H1 (cell line): ENCODE measurements at regions not wholly inside any gene's neighbourhood (a gene's known extent, or its start where the extent isn't known, plus 50 kb on each side); places are given as distances from the start of the nearest gene placed in this dataset.

Experiments
- CTCF ChIA-PET: fragments of 300-600 bp; sonication (Branson Sonifier 250); formaldehyde crosslinking; loops from one replicate; lab custom pipeline; 2021; ENCODE audit not compliant: partially characterized antibody; lab: Charles Lee
- POLR2A ChIA-PET: fragments of 300-600 bp; sonication (Branson Sonifier 250); formaldehyde crosslinking; loops from one replicate; lab custom pipeline; 2021; ENCODE audit warnings: inconsistent platforms; ENCODE audit not compliant: partially characterized antibody; lab: Charles Lee
- DNase-seq, 2 experiments: peaks; one replicate each; pipeline versions ENCODE4 v3.0.0 to v3.0.0-alpha.2; 2010 to 2022; ENCODE audit warnings: low spot score in 2 of 2, low read depth in 1 of 2, mixed read lengths in 1 of 2
- FAIRE-seq: peaks from 2 replicates; lab custom pipeline; 2011; peaks lifted over from hg19 to GRCh38; lab: Jason Lieb, UNC
- H2AFZ ChIP-seq: 2 replicates; pipeline ENCODE4 v1.8.1; 2012; ENCODE audit warnings: low read length, inconsistent platforms
- H2AK5ac ChIP-seq: 2 replicates; pipeline ENCODE4 v1.6.1; 2013; ENCODE audit warnings: low read depth, low read length
- H2BK120ac ChIP-seq: replicated peaks from 2 replicates; pipeline ENCODE3; 2013; ENCODE audit warnings: low read depth, low read length, inconsistent platforms
- H2BK12ac ChIP-seq: 2 replicates; pipeline ENCODE4 v1.6.1; 2013; ENCODE audit warnings: low read depth, low read length
- H2BK15ac ChIP-seq: 2 replicates; pipeline ENCODE4 v1.6.1; 2013; ENCODE audit warnings: low read length
- H2BK20ac ChIP-seq: 2 replicates; pipeline ENCODE4 v1.6.1; 2013; ENCODE audit warnings: low read length
- H2BK5ac ChIP-seq: 2 replicates; pipeline ENCODE4 v1.6.1; 2013; ENCODE audit warnings: low read depth, low read length
- H3K14ac ChIP-seq: 2 replicates; pipeline ENCODE4 v1.6.1; 2013; ENCODE audit warnings: inconsistent platforms; ENCODE audit not compliant: insufficient read length
- H3K18ac ChIP-seq: 2 replicates; pipeline ENCODE4 v1.6.1; 2013; ENCODE audit warnings: low read length; ENCODE audit errors: extremely low read depth
- H3K23ac ChIP-seq: 2 replicates; pipeline ENCODE4 v1.6.1; 2013; ENCODE audit warnings: inconsistent platforms; ENCODE audit not compliant: insufficient read length
- H3K23me2 ChIP-seq: 2 replicates; pipeline ENCODE4 v1.6.1; 2013; ENCODE audit warnings: low read depth, low read length
- H3K27ac ChIP-seq: 2 replicates; pipeline ENCODE4 v1.6.1; 2011; ENCODE audit warnings: low read depth, low read length, inconsistent platforms
- H3K27me3 ChIP-seq, 4 experiments: replicated peaks in 1 of 4; 1 replicate in 1 of 4; 2 replicates in 3 of 4; pipeline versions ENCODE4 v1.6.1 to v1.8.1; 2011 to 2013; ENCODE audit warnings: low read length in 3 of 4, mild to moderate bottlenecking in 3 of 4, inconsistent platforms in 2 of 4, mixed read lengths in 2 of 4, moderate library complexity in 1 of 4; ENCODE audit not compliant: control insufficient read depth in 3 of 4, insufficient read depth in 3 of 4; ENCODE audit errors: extremely low read depth in 1 of 4
- H3K36me3 ChIP-seq, 4 experiments: 2 replicates each; pipeline versions ENCODE4 v1.6.1 to v1.8.1; 2011 to 2013; ENCODE audit warnings: mild to moderate bottlenecking in 4 of 4, low read length in 3 of 4, moderate library complexity in 2 of 4, control low read depth in 1 of 4, inconsistent platforms in 1 of 4; ENCODE audit not compliant: insufficient read depth in 4 of 4, control insufficient read depth in 2 of 4
- H3K4ac ChIP-seq: replicated peaks from 2 replicates; pipeline ENCODE3; 2013; ENCODE audit warnings: low read length, low read depth, mixed read lengths, inconsistent platforms; ENCODE audit not compliant: insufficient read length
- H3K4me1 ChIP-seq, 4 experiments: replicated peaks in 1 of 4; 1 replicate in 1 of 4; 2 replicates in 3 of 4; pipeline versions ENCODE4 v1.6.1 to v1.8.1; 2011 to 2013; ENCODE audit warnings: low read length in 3 of 4, inconsistent platforms in 2 of 4, mixed read lengths in 1 of 4; ENCODE audit not compliant: insufficient read depth in 4 of 4, control insufficient read depth in 3 of 4
- H3K4me2 ChIP-seq, 2 experiments: 2 replicates each; pipeline versions ENCODE4 v1.6.1 to v1.8.1; 2011 to 2013; ENCODE audit warnings: low read depth in 2 of 2, low read length in 2 of 2, control low read depth in 1 of 2, inconsistent platforms in 1 of 2, mild to moderate bottlenecking in 1 of 2; ENCODE audit not compliant: insufficient read depth in 1 of 2
- H3K4me3 ChIP-seq, 4 experiments: fragments of 200-600, 300-600 bp in 1 of 4; sonication (generic), shearing (Covaris generic), sonication (Bioruptor Twin) in 1 of 4; 2 replicates each; pipeline versions ENCODE4 v1.5.1 to v1.8.1; 2011 to 2016; ENCODE audit warnings: low read length in 4 of 4, low read depth in 3 of 4, control low read depth in 2 of 4, inconsistent platforms in 2 of 4, mild to moderate bottlenecking in 2 of 4, mixed read lengths in 1 of 4, moderate library complexity in 1 of 4; ENCODE audit not compliant: insufficient read depth in 2 of 4; ENCODE audit errors: extremely low read depth in 1 of 4
- H3K56ac ChIP-seq: replicated peaks from 2 replicates; pipeline ENCODE3; 2013; ENCODE audit warnings: low read depth, mild to moderate bottlenecking, mixed read lengths, low read length, inconsistent platforms; ENCODE audit not compliant: insufficient read length
- H3K79me1 ChIP-seq: 2 replicates; pipeline ENCODE4 v1.6.1; 2013; ENCODE audit warnings: low read depth, low read length, control low read depth
- H3K79me2 ChIP-seq, 2 experiments: 2 replicates each; pipeline versions ENCODE4 v1.6.1 to v1.8.1; 2012 to 2013; ENCODE audit warnings: low read length in 2 of 2, mild to moderate bottlenecking in 2 of 2, inconsistent platforms in 1 of 2; ENCODE audit not compliant: insufficient read depth in 2 of 2, control insufficient read depth in 1 of 2
- H3K9ac ChIP-seq, 4 experiments: replicated peaks in 1 of 4; 1 replicate in 1 of 4; 2 replicates in 3 of 4; pipeline versions ENCODE4 v1.6.1 to v1.8.1; 2011 to 2013; ENCODE audit warnings: low read depth in 3 of 4, low read length in 3 of 4, control low read depth in 2 of 4, mild to moderate bottlenecking in 2 of 4, moderate library complexity in 2 of 4, inconsistent platforms in 1 of 4; ENCODE audit errors: extremely low read depth in 1 of 4
- H3K9me3 ChIP-seq, 2 experiments: 2 replicates each; pipeline versions ENCODE4 v1.6.1 to v1.8.1; 2012 to 2013; ENCODE audit warnings: mild to moderate bottlenecking in 2 of 2, moderate library complexity in 2 of 2, control low read depth in 1 of 2, inconsistent platforms in 1 of 2, low read depth in 1 of 2, low read length in 1 of 2, mixed read lengths in 1 of 2; ENCODE audit not compliant: insufficient read depth in 2 of 2
- H4K20me1 ChIP-seq, 2 experiments: replicated peaks in 1 of 2; 2 replicates each; pipeline versions ENCODE3 to v1.8.1; 2011 to 2013; ENCODE audit warnings: inconsistent platforms in 2 of 2, low read length in 2 of 2, mild to moderate bottlenecking in 1 of 2; ENCODE audit not compliant: insufficient read depth in 2 of 2, control insufficient read depth in 1 of 2
- H4K5ac ChIP-seq: 2 replicates; pipeline ENCODE4 v1.6.1; 2013; ENCODE audit warnings: low read length, low read depth, mixed read lengths, inconsistent platforms; ENCODE audit not compliant: insufficient read length
- H4K8ac ChIP-seq: 2 replicates; pipeline ENCODE4 v1.8.0; 2013; ENCODE audit warnings: mild to moderate bottlenecking, moderate library complexity, low read length, inconsistent platforms; ENCODE audit not compliant: insufficient read depth; ENCODE audit errors: extremely low read depth
- H4K91ac ChIP-seq: replicated peaks from 2 replicates; pipeline ENCODE3; 2013; ENCODE audit warnings: low read length, mixed read lengths, inconsistent platforms; ENCODE audit not compliant: insufficient read length
- POU5F1 ChIP-seq: IDR thresholded peaks from 2 replicates; pipeline ENCODE4 v1.6.1; 2011; ENCODE audit warnings: low read depth, mild to moderate bottlenecking, low read length, moderate library complexity
- YY1 ChIP-seq: IDR thresholded peaks from 2 replicates; pipeline ENCODE4 v1.6.1; 2011; ENCODE audit warnings: low read depth, mild to moderate bottlenecking, low read length
- WGBS, 2 experiments: shearing (Covaris generic) in 1 of 2; methylation state at CpG; one replicate each; pipeline versions ENCODE4 v1.1.6 to v1.1.7; 2013 to 2015; ENCODE audit warnings: low lambda C conversion rate in 2 of 2, mixed read lengths in 2 of 2, inconsistent platforms in 1 of 2, low coverage in 1 of 2, missing lambda C conversion rate in 1 of 2; ENCODE audit not compliant: insufficient replicate concordance in 2 of 2, insufficient coverage in 1 of 2, insufficient read length in 1 of 2; ENCODE audit errors: extremely low coverage in 1 of 2, missing lambda C conversion rate in 1 of 2; 5-methylcytosine and 5-hydroxymethylcytosine counted together

DNA sequence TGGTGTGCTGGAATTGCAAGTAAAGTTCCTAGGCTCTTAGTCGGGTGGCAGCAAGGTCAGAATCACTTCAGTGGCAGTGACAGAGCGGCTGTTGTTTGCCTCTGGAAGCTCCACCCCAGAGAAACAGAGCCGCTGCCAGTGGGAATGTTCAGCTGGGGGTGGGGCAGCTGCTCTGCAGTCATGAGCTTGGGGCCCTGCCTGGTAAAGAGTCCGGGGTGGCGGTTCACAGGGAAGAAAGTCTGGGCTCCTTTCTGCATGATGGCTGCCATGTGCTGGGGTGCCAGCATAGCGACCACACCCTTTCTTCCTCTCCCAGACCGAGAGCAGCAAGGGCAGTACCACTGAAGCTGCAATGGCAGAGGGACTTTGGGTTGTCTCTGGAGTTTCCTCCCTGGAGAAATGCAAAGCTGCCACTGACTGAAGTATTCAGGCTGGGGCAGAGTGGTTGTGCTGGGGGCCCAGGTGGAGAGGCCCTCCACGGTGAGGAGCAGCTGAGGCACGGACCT, 108.8 kb upstream of the CENPE start:
- H4K8ac ChIP-seq = peak overlapping the region; percentile 35; the same call in 1 of the 2 replicates
- no peaks in the 10 kb centered on the region for H3K79me1 ChIP-seq
- H3K9ac ChIP-seq = no peak overlapping the region
- no peak overlapping the region for H3K23ac ChIP-seq
- H3K36me3 ChIP-seq = no peaks in the 10 kb centered on the region
- H3K56ac ChIP-seq = no peak overlapping the region
- H3K9me3 ChIP-seq = no peaks in the 10 kb centered on the region
- no peaks in the 10 kb centered on the region for H4K20me1 ChIP-seq
- H3K79me2 ChIP-seq = no peaks in the 10 kb centered on the region
- H3K4ac ChIP-seq = no peak overlapping the region
- H2BK15ac ChIP-seq = no peak overlapping the region
- TF ChIP-seq YY1 = 0 out of 2 replicates have a peak, but pooled peaks have one; percentile 6
- no peak for TF ChIP-seq POU5F1
- no peak overlapping the region for H3K14ac ChIP-seq
- H2BK12ac ChIP-seq = no peak overlapping the region
- no peak overlapping the region for H3K18ac ChIP-seq
- peak overlapping the region; percentile 89; the same call in 1 of the 2 replicates for H2AFZ ChIP-seq
- no peak overlapping the region for H2BK5ac ChIP-seq
- ChIA-PET POLR2A (interaction anchor here (0.7 kb wide), 1 partner anchor 1427 kb away, joined by 3 read pairs; no protein-coding TSS in a partner anchor), CTCF (interaction anchor here (1.4 kb wide), 1 partner anchor 102 kb away, joined by 3 read pairs; no protein-coding TSS in a partner anchor)
- WGBS, 2 experiments = 82% methylated on average over 8 of the region's 9 CpGs; no CpG with 5 or more reads in 1 of the 2 experiments
- no peak overlapping the region for H3K27ac ChIP-seq
- no peak overlapping the region for H2BK20ac ChIP-seq
- H2AK5ac ChIP-seq = no peak overlapping the region
- no peak overlapping the region for H2BK120ac ChIP-seq
- no peak overlapping the region for H3K4me3 ChIP-seq
- H3K4me2 ChIP-seq = no peak overlapping the region
- H3K4me1 ChIP-seq = peaks cover 0 to 8% (median 2%) of the 10 kb centered on the region in 4 experiments; a peak in 2 of 7 replicates
- no peaks in the 10 kb centered on the region for H3K27me3 ChIP-seq
- H4K91ac ChIP-seq = no peak overlapping the region
- no peak overlapping the region for H4K5ac ChIP-seq
- FAIRE-seq = no peak
- no peak for DNase-seq
- H3K23me2 ChIP-seq = no peaks in the 10 kb centered on the region
